ENCODE measurements at regions not wholly inside any gene's neighbourhood (a gene's known extent, or its start where the extent isn't known, plus 50 kb on each side); places are given as distances from the start of the nearest gene placed in this dataset.

DNA sequence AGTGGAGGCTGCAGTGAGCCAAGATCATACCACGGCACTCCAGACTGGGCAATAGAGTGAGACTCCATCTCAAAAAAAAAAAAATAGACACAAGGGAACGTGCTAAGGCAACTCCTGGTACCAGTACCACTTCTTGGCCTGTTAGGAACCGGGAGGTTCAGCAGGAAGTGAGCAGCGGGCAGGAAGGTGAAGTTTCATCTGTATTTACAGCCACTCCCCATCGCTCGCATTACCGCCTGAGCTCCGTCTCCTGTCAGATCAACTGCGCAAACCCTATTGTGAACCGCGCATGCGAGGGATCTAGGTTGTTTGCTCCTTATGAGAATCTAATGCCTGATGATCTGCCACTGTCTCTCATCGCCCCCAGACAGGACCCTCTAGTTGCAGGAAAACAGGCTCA lies 69.9 kb upstream of the FOXK1 start:
- no peaks in the 10 kb centered on the region for H3K36me3 Mint-ChIP-seq
- Histone ChIP-seq H3K36me3 (ENCODE audit: control insufficient read depth in 2 of 3, insufficient read depth in 3 of 3, low read length in 3 of 3) (no peaks in the 10 kb centered on the region), H3K27ac (ENCODE audit: low read depth, low read length) (no peak overlapping the region), H3K4me1 (ENCODE audit: control insufficient read depth in 2 of 2, insufficient read depth in 2 of 2, low read length in 2 of 2) (peaks cover 0 to 12% of the 10 kb centered on the region in 2 donors), H3K9me3 (ENCODE audit: control insufficient read depth in 2 of 3, low read length in 3 of 3) (no peaks in the 10 kb centered on the region), H3K4me3 (ENCODE audit: low read length) (no peak overlapping the region), H3K27me3 (ENCODE audit: control insufficient read depth in 2 of 2, insufficient read depth in 2 of 2, low read length in 2 of 2) (no peaks in the 10 kb centered on the region)
- ChIA-PET POLR2A (interaction anchor here (1.0 to 1.1 kb wide), 2 partner anchors 29 to 144 kb away, joined by 3 to 4 read pairs; no protein-coding TSS in a partner anchor), CTCF (interaction anchor here (1.4 to 3.2 kb wide), 4 partner anchors 19 to 164 kb away, joined by 4 to 32 read pairs (median 9); partner anchors contain the start of gene AP5Z1)
- peaks cover 11 to 28% (median 20%) of the 10 kb centered on the region in 7 donors for H3K4me1 Mint-ChIP-seq
- ATAC-seq (no peak), DNase-seq (no peak)
- intact Hi-C loops (cut with micrococcal nuclease) = loop anchor here in 1 of 2 donors (10.0 kb wide), 1 partner anchor 273 kb away; the partner anchor contains the start of gene RADIL
- H3K4me3 Mint-ChIP-seq = peak overlapping the region in 4 of 10 donors; percentile 3 to 71 (median 22)
- H3K9me3 Mint-ChIP-seq = no peaks in the 10 kb centered on the region
- no peaks in the 10 kb centered on the region for H3K27me3 Mint-ChIP-seq
- H3K27ac Mint-ChIP-seq = peak overlapping the region in 3 of 9 donors; percentile 25 to 55 (median 28)

DNA sequence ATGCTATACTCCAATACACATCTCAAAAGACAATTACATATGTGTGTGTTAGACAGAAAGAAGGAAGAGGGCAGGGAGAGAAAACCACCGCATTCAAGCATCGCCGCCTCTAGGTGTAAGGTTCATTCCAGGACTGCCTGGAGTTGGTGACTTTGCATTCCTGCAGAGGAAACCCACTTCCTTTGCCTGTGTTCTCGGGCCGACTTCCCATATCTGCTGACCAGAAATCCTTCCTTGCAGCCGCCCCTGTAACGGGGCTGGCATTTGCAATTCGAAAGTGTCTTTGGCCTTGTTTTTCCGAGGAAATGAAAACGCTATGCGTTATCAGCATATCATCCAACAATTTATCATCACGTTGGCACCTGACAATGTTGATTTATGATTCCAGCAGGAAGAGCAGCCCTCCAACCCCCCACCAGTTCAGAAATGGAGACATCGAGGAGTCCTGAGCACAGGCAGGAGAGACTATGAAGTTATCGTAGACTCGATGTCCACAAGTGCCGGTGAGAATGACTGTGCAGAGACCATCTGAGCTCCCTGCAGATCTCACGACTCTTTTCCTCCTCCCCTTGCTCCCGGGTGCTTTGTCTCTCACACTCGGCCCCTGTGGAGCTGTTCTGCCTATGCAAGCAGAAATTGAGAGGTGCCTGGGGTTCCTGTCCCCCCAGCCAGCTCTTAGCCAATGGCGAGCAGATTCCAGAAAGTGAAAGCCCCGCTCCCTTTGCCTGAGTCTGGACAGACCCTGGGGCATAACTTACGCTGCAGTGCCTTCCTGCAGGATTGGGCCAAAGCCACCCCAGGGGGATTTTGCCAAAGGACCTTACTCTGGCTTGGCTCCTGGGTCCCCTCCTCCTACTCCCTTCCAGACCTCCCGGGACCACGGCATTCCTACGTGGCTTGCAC lies 68.9 kb upstream of the FOXK1 start:
- H3K36me3 Mint-ChIP-seq = no peaks in the 10 kb centered on the region
- H3K4me1 Mint-ChIP-seq = peaks cover 11 to 28% (median 20%) of the 10 kb centered on the region in 7 donors
- H3K27me3 Mint-ChIP-seq = no peaks in the 10 kb centered on the region
- H3K9me3 Mint-ChIP-seq = no peaks in the 10 kb centered on the region
- H3K36me3 ChIP-seq (ENCODE audit: control insufficient read depth in 2 of 3, insufficient read depth in 3 of 3, low read length in 3 of 3) = no peaks in the 10 kb centered on the region
- DNase-seq (peak in 1 of 9 donors; percentile 10), ATAC-seq (peak; percentile 19)
- H3K9me3 ChIP-seq (ENCODE audit: control insufficient read depth in 2 of 3, low read length in 3 of 3) = no peaks in the 10 kb centered on the region
- ChIA-PET CTCF (interaction anchor here (0.9 to 3.2 kb wide), 3 partner anchors 18 to 141 kb away, joined by 5 to 32 read pairs (median 9); no protein-coding TSS in a partner anchor), POLR2A (interaction anchor here (1.1 kb wide), 1 partner anchor 28 kb away, joined by 7 read pairs; no protein-coding TSS in a partner anchor)
- H3K4me1 ChIP-seq (ENCODE audit: control insufficient read depth in 2 of 2, insufficient read depth in 2 of 2, low read length in 2 of 2) = peaks cover 0 to 12% of the 10 kb centered on the region in 2 donors
- H3K4me3 ChIP-seq (ENCODE audit: low read length) = peak overlapping the region; percentile 11
- H3K27ac Mint-ChIP-seq = peak overlapping the region in 6 of 9 donors; percentile 11 to 80 (median 58)
- intact Hi-C loops (cut with micrococcal nuclease) = loop anchor here in 1 of 2 donors (10.0 kb wide), 1 partner anchor 272 kb away; the partner anchor contains the start of gene RADIL
- H3K4me3 Mint-ChIP-seq = peak overlapping the region; percentile 67 to 85 (median 76)
- H3K27ac ChIP-seq (ENCODE audit: low read depth, low read length) = no peak overlapping the region
- no peaks in the 10 kb centered on the region for H3K27me3 ChIP-seq (ENCODE audit: control insufficient read depth in 2 of 2, insufficient read depth in 2 of 2, low read length in 2 of 2)

DNA sequence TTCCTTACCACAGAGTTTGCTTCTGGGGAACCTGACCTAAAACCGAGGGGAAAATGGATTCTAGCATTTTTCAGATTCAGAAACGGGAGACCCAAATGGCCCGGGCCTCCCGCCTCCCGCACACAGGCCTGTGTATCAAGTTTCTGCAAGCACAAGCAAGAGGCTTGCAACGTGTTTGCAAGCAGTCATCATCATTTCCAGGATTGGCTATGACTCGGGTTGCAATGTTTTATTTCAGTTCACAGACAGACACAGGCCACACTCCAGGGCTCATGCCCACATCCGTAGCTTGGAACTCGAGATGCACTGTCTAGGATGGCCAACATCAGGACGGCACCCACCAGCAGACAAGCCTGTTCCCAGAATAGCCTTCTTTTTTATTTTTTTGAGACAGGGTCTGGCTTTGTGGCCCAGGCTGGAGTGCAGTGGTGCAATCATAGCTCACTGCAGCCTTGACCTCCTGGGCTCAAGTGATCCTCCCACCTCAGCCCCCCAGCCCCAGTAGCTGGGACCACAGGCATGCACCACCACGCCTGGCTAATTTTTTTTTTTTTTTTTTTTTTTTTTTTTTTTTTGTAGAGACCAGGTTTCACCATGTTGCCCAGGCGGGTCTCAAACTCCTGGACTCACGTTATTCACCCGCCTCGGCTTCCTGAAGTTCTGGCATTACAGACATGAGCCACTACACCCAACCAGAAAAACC lies 68.1 kb upstream of the FOXK1 start:
- Mint-ChIP-seq H3K4me1 (peaks cover 11 to 35% (median 24%) of the 10 kb centered on the region in 7 donors), H3K27ac (peak overlapping the region in 3 of 9 donors; percentile 55 to 80 (median 69)), H3K9me3 (no peaks in the 10 kb centered on the region), H3K27me3 (no peaks in the 10 kb centered on the region), H3K4me3 (peak overlapping the region in 9 of 10 donors; percentile 21 to 85 (median 71)), H3K36me3 (no peaks in the 10 kb centered on the region)
- DNase-seq = no peak
- ChIA-PET CTCF (interaction anchor here (0.9 to 3.2 kb wide), 4 partner anchors 18 to 140 kb away, joined by 3 to 32 read pairs (median 7); no protein-coding TSS in a partner anchor), POLR2A (interaction anchor here (1.1 kb wide), 1 partner anchor 27 kb away, joined by 7 read pairs; no protein-coding TSS in a partner anchor)
- no peak for ATAC-seq
- Histone ChIP-seq H3K9me3 (ENCODE audit: control insufficient read depth in 2 of 3, low read length in 3 of 3) (no peaks in the 10 kb centered on the region), H3K36me3 (ENCODE audit: control insufficient read depth in 2 of 3, insufficient read depth in 3 of 3, low read length in 3 of 3) (no peaks in the 10 kb centered on the region), H3K27me3 (ENCODE audit: control insufficient read depth in 2 of 2, insufficient read depth in 2 of 2, low read length in 2 of 2) (no peaks in the 10 kb centered on the region), H3K27ac (ENCODE audit: low read depth, low read length) (no peak overlapping the region), H3K4me3 (ENCODE audit: low read length) (no peak overlapping the region), H3K4me1 (ENCODE audit: control insufficient read depth in 2 of 2, insufficient read depth in 2 of 2, low read length in 2 of 2) (peaks cover 0 to 15% of the 10 kb centered on the region in 2 donors)
- intact Hi-C loops (cut with micrococcal nuclease) = loop anchor here in 1 of 2 donors (10.0 kb wide), 1 partner anchor 271 kb away; the partner anchor contains the start of gene RADIL

DNA sequence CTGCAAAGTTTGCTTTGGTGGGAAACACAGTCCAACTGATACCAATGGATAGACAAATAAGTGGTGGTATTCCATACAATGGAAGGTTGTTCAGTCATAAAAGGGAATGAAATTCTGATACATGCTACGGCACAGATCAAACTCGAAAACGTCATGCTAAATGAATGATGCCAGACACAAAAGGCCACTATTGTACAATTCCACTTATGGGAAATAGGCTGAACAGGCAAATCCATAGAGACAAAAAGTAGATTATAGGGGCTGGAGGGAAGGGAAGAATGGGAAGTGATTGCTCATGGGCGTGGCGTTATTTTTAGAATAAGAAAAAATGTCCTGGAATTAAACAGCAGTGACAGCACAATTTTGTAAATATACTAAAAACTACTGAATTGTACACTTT lies 66.0 kb upstream of the FOXK1 start:
- no peak overlapping the region for H3K4me3 ChIP-seq (ENCODE audit: low read length)
- H3K36me3 Mint-ChIP-seq = peaks cover 0 to 2% (median 0%) of the 10 kb centered on the region in 5 donors
- intact Hi-C loops (cut with micrococcal nuclease) = loop anchor here in 1 of 2 donors (10.0 kb wide), 1 partner anchor 269 kb away; the partner anchor contains the start of gene RADIL

DNA sequence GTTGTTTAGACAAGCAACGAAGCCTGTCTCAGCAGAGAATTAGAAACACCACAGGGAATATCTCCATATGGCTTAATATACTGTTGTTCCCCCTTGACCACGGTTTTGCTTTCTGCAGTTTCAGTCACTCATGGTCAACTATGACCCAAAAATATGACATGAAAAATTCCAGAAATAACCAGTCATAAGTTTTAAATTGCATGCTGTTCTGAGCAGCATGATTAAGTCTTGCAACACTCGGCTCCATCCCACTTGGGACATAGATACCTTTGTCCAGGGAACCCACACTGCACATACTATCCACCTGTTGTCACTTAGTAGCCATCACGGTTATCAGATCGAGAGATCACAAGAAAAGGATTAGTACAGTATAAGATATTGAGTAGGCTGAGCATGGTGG lies 60.7 kb upstream of the FOXK1 start:
- H3K27me3 Mint-ChIP-seq = no peaks in the 10 kb centered on the region
- H3K4me3 Mint-ChIP-seq = peak overlapping the region in 4 of 10 donors; percentile 12 to 39 (median 22)
- intact Hi-C loops (cut with micrococcal nuclease) = no loop called here
- H3K27me3 ChIP-seq (ENCODE audit: control insufficient read depth in 2 of 2, insufficient read depth in 2 of 2, low read length in 2 of 2) = no peaks in the 10 kb centered on the region
- DNase-seq = no peak
- H3K27ac ChIP-seq (ENCODE audit: low read depth, low read length) = no peak overlapping the region
- peaks cover 0 to 14% (median 4%) of the 10 kb centered on the region in 11 donors for H3K9me3 Mint-ChIP-seq
- no peaks in the 10 kb centered on the region for H3K36me3 ChIP-seq (ENCODE audit: control insufficient read depth in 2 of 3, insufficient read depth in 3 of 3, low read length in 3 of 3)
- CTCF ChIA-PET = no interaction called here
- peaks cover 0 to 12% (median 5%) of the 10 kb centered on the region in 5 donors for H3K36me3 Mint-ChIP-seq
- H3K4me1 Mint-ChIP-seq = peaks cover 16 to 43% (median 32%) of the 10 kb centered on the region in 7 donors
- peak overlapping the region in 3 of 9 donors; percentile 2 to 84 (median 68) for H3K27ac Mint-ChIP-seq
- H3K4me1 ChIP-seq (ENCODE audit: control insufficient read depth in 2 of 2, insufficient read depth in 2 of 2, low read length in 2 of 2) = peaks cover 0 to 15% of the 10 kb centered on the region in 2 donors
- H3K9me3 ChIP-seq (ENCODE audit: control insufficient read depth in 2 of 3, low read length in 3 of 3) = peaks cover 0 to 5% (median 0%) of the 10 kb centered on the region in 3 experiments
- no peak for ATAC-seq
- POLR2A ChIA-PET = no interaction called here
- no peak overlapping the region for H3K4me3 ChIP-seq (ENCODE audit: low read length)

More for the DNA sequence above, 66.0 kb upstream of the FOXK1 start:
- Mint-ChIP-seq H3K4me1 (peaks cover 11 to 47% (median 38%) of the 10 kb centered on the region in 7 donors), H3K9me3 (peaks cover 0 to 1% (median 0%) of the 10 kb centered on the region in 11 donors), H3K27me3 (no peaks in the 10 kb centered on the region), H3K27ac (peak overlapping the region in 1 of 9 donors; percentile 28), H3K4me3 (no peak overlapping the region)
- ChIA-PET POLR2A (no interaction called here), CTCF (interaction anchor here (1.1 kb wide), 1 partner anchor 10 kb away, joined by 3 read pairs; no protein-coding TSS in a partner anchor)
- DNase-seq = no peak
- Histone ChIP-seq H3K27me3 (ENCODE audit: control insufficient read depth in 2 of 2, insufficient read depth in 2 of 2, low read length in 2 of 2) (no peaks in the 10 kb centered on the region), H3K27ac (ENCODE audit: low read depth, low read length) (no peak overlapping the region), H3K4me1 (ENCODE audit: control insufficient read depth in 2 of 2, insufficient read depth in 2 of 2, low read length in 2 of 2) (peaks cover 0 to 25% of the 10 kb centered on the region in 2 donors), H3K36me3 (ENCODE audit: control insufficient read depth in 2 of 3, insufficient read depth in 3 of 3, low read length in 3 of 3) (no peaks in the 10 kb centered on the region), H3K9me3 (ENCODE audit: control insufficient read depth in 2 of 3, low read length in 3 of 3) (no peaks in the 10 kb centered on the region)
- ATAC-seq = no peak
